ENCODE measurements at regions not wholly inside any gene's neighbourhood (a gene's known extent, or its start where the extent isn't known, plus 50 kb on each side); places are given as distances from the start of the nearest gene placed in this dataset.

DNA sequence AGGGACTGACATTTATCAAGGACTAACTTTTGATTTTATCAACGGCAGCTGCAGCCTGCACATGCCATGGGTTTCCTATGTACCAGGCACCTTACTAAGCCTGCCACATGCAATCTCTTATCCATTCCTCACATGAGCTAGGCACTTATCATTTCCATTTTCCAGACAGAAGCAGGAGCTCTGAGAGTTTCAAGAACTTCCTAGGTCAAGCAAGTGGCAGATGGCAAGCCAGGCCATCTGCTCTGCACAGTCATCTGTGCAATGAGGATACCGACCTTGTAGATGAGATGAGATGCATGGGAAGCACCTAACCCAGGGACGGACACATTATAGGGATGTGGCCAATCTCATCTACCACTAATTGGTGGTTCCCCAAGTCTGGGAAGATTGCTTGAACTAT is 339.4 kb upstream of the USP24 start:
- TF ChIP-seq NFYB (CRISPR knock-in tag; conservative IDR thresholded peaks at IDR 0.05; ENCODE audit: low read depth), result no peak
- TF ChIP-seq FOXK1 (CRISPR knock-in tag; IDR thresholded peaks at IDR 0.05), result no peak
